Keratinocyte (primary cell): ENCODE measurements at regions not wholly inside any gene's neighbourhood (a gene's known extent, or its start where the extent isn't known, plus 50 kb on each side); places are given as distances from the start of the nearest gene placed in this dataset.

Experiments used
- DNase-seq: peaks from one replicate; pipeline ENCODE4 v3.0.0-alpha.2; 2011; ENCODE audit warnings: low read depth, missing footprints, low spot score
- FAIRE-seq: peaks from 2 replicates; lab custom pipeline; 2011; peaks lifted over from hg19 to GRCh38; lab: Jason Lieb, UNC
- H2AFZ ChIP-seq: 2 replicates; pipeline ENCODE4 v1.6.0; 2012; ENCODE audit warnings: low read length, control low read depth, inconsistent platforms; ENCODE audit not compliant: control insufficient read depth
- H3K27ac ChIP-seq: 2 replicates; pipeline ENCODE4 v1.5.1; 2011; ENCODE audit warnings: low read length; ENCODE audit not compliant: control insufficient read depth, insufficient read depth
- H3K27me3 ChIP-seq: 3 replicates; pipeline ENCODE4 v1.6.0; 2011; ENCODE audit warnings: low read length; ENCODE audit not compliant: control insufficient read depth, insufficient read depth; ENCODE audit errors: extremely low read depth
- H3K36me3 ChIP-seq, 2 experiments: 2 replicates in 1 of 2; 3 replicates in 1 of 2; pipeline ENCODE4 v1.5.1; 2011; ENCODE audit warnings: low read length in 2 of 2, mild to moderate bottlenecking in 1 of 2; ENCODE audit not compliant: control insufficient read depth in 2 of 2, insufficient read depth in 2 of 2; ENCODE audit errors: extremely low read depth in 1 of 2
- H3K4me1 ChIP-seq: 3 replicates; pipeline ENCODE4 v1.5.1; 2011; ENCODE audit warnings: low read length; ENCODE audit not compliant: control insufficient read depth, insufficient read depth; ENCODE audit errors: extremely low read depth
- H3K4me2 ChIP-seq: 3 replicates; pipeline ENCODE4 v1.6.0; 2011; ENCODE audit warnings: low read depth, low read length; ENCODE audit not compliant: control insufficient read depth, insufficient read depth; ENCODE audit errors: extremely low read depth
- H3K4me3 ChIP-seq, 3 experiments: fragments of 200-600 bp in 1 of 3; sonication (generic) in 1 of 3; 2 replicates in 2 of 3; 3 replicates in 1 of 3; pipeline ENCODE4 v1.5.1; 2011 to 2016; ENCODE audit warnings: low read length in 3 of 3, mild to moderate bottlenecking in 3 of 3, control low read depth in 2 of 3, inconsistent platforms in 1 of 3, low read depth in 1 of 3, mixed read lengths in 1 of 3, mixed run types in 1 of 3, moderate library complexity in 1 of 3; ENCODE audit not compliant: control insufficient read depth in 2 of 3, insufficient read depth in 2 of 3; ENCODE audit errors: extremely low read depth in 1 of 3
- H3K79me2 ChIP-seq: 2 replicates; pipeline ENCODE4 v1.6.0; 2012; ENCODE audit warnings: low read length; ENCODE audit not compliant: control insufficient read depth, insufficient read depth
- H3K9ac ChIP-seq: 3 replicates; pipeline ENCODE4 v1.6.0; 2011; ENCODE audit warnings: low read length; ENCODE audit not compliant: control insufficient read depth, insufficient read depth; ENCODE audit errors: extremely low read depth
- H3K9me1 ChIP-seq: 3 replicates; pipeline ENCODE4 v1.6.0; 2011; ENCODE audit warnings: low read length; ENCODE audit not compliant: control insufficient read depth, insufficient read depth; ENCODE audit errors: extremely low read depth
- H3K9me3 ChIP-seq: 2 replicates; pipeline ENCODE4 v1.5.1; 2012; ENCODE audit warnings: low read depth, low read length; ENCODE audit not compliant: control insufficient read depth
- H4K20me1 ChIP-seq: 3 replicates; pipeline ENCODE4 v1.6.0; 2011; ENCODE audit warnings: low read length; ENCODE audit not compliant: control insufficient read depth, insufficient read depth; ENCODE audit errors: extremely low read depth
- CTCF ChIP-seq, 3 experiments: IDR thresholded peaks in 1 of 3; conservative IDR thresholded peaks in 1 of 3; optimal IDR thresholded peaks in 1 of 3; 2 replicates in 2 of 3; 3 replicates in 1 of 3; pipeline versions ENCODE3 to v1.5.1; 2011; ENCODE audit warnings: low read length in 3 of 3, mild to moderate bottlenecking in 3 of 3, moderate library complexity in 2 of 3, control low read depth in 1 of 3, inconsistent platforms in 1 of 3; ENCODE audit not compliant: insufficient read depth in 2 of 3; ENCODE audit errors: extremely low read depth in 1 of 3
- EZH2 ChIP-seq: IDR thresholded peaks from one replicate; pipeline ENCODE4 v1.6.1; 2012; ENCODE audit warnings: inconsistent platforms, mild to moderate bottlenecking, low read length, moderate library complexity
- dilution Hi-C: fragments of 300-500 bp; cut with MboI; formaldehyde crosslinking; loops from one replicate; pipeline ENCODE4 v1.7.0; 2020; ENCODE audit warnings: low sequenced_read_pairs; ENCODE audit not compliant: extremely low pct_ligation_motif_present

GRCh38 chr9:119736491-119737454 is 367.5 kb upstream of the BRINP1 start:
- Histone ChIP-seq H3K9me3 (no peaks in the 10 kb centered on the region), H3K79me2 (no peaks in the 10 kb centered on the region), H3K9ac (no peak overlapping the region), H3K36me3 (no peaks in the 10 kb centered on the region), H3K4me3 (no peak overlapping the region), H4K20me1 (no peaks in the 10 kb centered on the region), H3K4me2 (no peak overlapping the region), H2AFZ (no peak overlapping the region), H3K27me3 (no peaks in the 10 kb centered on the region), H3K4me1 (no peaks in the 10 kb centered on the region), H3K27ac (no peak overlapping the region), H3K9me1 (no peaks in the 10 kb centered on the region)
- DNase-seq (no peak), FAIRE-seq (no peak)
- TF ChIP-seq EZH2: no peak
- no peak for TF ChIP-seq CTCF (optimal IDR thresholded peaks at IDR 0.05 in 1 of 3, IDR thresholded peaks at IDR 0.05 in 1 of 3, conservative IDR thresholded peaks at IDR 0.05 in 1 of 3; ENCODE audit: extremely low read depth in 1 of 3, insufficient read depth in 2 of 3, low read length in 3 of 3)
- dilution Hi-C loops: no loop called here

GRCh38 chr9:119727988-119728387 is 358.8 kb upstream of the BRINP1 start:
- Histone ChIP-seq H3K4me3 (no peak overlapping the region), H2AFZ (no peak overlapping the region), H3K27me3 (no peaks in the 10 kb centered on the region), H3K79me2 (no peaks in the 10 kb centered on the region), H4K20me1 (no peaks in the 10 kb centered on the region), H3K4me2 (no peak overlapping the region), H3K27ac (no peak overlapping the region), H3K36me3 (no peaks in the 10 kb centered on the region), H3K9ac (no peak overlapping the region), H3K4me1 (no peaks in the 10 kb centered on the region), H3K9me1 (no peaks in the 10 kb centered on the region), H3K9me3 (peaks cover 3% of the 10 kb centered on the region)
- TF ChIP-seq CTCF (optimal IDR thresholded peaks at IDR 0.05 in 1 of 3, IDR thresholded peaks at IDR 0.05 in 1 of 3, conservative IDR thresholded peaks at IDR 0.05 in 1 of 3; ENCODE audit: extremely low read depth in 1 of 3, insufficient read depth in 2 of 3, low read length in 3 of 3) (no peak), EZH2 (no peak)
- dilution Hi-C loops: no loop called here
- FAIRE-seq (no peak), DNase-seq (no peak)
